GM12872 (cell line): ENCODE measurements at regions not wholly inside any gene's neighbourhood (a gene's known extent, or its start where the extent isn't known, plus 50 kb on each side); places are given as distances from the start of the nearest gene placed in this dataset.
A peak's percentile ranks its signal among the peaks of the same experiment; 100 is the strongest.

Experiments used
- CTCF ChIP-seq: IDR thresholded peaks from 3 replicates; pipeline ENCODE4 v1.5.1; 2011; ENCODE audit warnings: low read depth, mild to moderate bottlenecking, low read length, moderate library complexity; ENCODE audit not compliant: insufficient read depth

- TF ChIP-seq CTCF: no peak
These were observed 98.9 kb upstream of the AMZ2 start for GRCh38 chr17:68148936-68149335.

DNA sequence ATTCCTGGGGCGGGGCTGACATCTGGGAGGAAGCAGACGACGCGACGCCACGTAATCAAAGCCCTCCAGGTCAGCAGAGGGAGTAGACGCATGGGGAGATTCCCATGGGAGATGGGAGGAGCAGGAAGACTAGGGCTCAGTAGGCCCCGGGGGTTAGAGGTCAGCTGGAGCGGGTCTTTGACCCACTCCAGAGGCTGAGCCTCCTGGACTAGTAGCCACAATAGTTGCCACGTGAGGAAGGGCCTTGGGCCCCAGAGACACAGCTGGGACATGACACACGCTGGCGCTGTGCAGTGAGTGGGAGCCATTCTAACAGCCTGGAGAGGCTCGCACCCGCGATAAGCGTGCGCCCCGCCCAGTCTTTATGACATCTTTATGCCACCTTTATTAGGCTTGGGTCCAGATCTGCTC is 95.7 kb upstream of the AMZ2 start:
- TF ChIP-seq CTCF: no peak

DNA sequence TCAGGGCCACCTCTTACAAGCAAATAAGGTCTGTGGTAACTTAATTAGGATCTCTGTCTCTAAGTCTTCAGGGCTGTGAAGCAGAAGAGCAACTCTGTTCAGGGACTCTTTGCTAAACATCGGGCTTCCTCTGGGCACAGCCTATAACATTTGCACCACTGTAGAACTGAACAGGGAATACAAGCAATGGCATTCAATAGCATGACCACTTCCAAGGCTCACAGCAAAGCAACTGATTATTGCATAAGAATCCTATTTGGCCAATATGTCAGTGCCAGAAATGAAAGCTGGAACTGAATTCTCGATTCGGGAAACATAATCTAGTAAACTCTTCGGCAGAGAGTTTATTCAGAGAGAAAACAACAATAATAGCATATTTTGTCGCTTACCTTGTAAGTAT is 92.2 kb upstream of the AMZ2 start:
- TF ChIP-seq CTCF: no peak

DNA sequence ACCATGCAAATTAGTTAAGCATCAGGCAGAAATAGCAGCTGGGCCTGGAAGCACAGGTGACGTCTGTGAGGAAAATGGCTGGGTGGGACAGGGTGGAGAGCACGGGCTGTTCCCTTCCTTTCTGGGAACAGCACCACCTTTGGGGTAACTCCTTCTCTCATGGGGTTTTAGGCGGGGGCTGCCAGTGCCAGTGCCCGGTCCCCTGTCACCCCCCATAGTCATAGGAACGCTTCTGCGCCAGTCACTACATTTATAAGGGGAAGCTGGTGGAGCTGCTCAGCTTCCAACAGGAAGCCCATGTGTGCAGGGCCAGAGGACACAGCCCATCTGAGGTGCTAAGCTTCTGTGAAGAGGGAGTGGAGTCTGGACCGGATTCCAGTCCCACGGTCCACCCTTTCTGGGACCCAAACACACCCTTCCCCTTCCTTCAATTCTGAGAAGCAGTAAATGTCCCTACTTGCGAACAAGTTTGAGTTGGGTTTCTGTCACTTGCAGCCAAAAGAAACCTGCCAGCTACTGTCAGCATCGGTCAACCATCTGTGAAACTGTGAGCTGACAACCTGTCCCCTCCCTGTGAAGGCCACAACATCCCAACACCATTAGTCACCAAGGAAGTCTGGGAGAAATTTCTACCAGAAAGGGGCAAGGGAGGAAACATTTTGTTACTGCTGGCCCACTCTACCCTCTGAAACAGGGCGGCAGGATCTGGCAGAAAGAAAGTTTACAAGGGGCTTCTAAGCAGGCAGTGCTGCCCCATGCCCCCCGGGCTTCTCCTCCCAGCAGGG is 86.0 kb upstream of the AMZ2 start:
- no peak for TF ChIP-seq CTCF

DNA sequence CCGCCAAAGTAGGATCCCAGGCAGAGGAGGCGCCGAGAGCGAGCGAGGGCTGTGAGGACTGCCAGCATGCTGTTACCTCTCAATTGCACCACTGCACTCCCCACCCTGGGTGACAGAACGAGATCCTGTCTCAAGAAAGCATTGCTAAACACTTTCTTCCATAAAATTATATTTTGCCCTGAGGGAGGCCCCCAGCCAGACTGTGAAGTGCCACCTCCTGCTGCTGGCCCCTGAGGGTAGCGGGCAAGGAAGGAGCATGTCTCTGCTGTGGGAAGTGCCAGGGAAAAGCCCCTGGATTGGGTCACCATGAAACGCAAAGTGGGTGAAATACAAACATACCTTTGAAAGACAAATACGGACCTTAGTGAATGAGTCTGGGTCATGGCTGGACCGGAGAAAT is 78.0 kb upstream of the AMZ2 start:
- no peak for TF ChIP-seq CTCF

DNA sequence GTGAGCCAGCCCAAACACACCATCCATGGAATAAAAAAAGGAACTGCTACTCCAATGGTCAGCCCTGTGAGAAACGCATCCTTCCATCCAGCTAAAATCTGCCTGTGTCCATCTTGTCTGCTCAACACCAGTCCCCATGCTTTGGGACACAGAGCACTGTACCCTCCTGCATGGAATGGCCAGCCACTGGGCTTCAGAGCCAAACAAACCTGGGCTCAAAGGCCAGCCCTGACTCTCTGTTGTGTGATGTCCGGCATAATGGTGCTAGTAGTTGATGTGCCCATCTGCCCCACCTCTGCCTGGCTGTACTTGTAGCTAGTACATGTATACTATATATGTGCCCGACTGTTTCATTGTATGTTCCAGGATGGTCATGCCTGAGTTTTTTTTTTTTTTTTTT is 77.6 kb upstream of the AMZ2 start:
- no peak for TF ChIP-seq CTCF

DNA sequence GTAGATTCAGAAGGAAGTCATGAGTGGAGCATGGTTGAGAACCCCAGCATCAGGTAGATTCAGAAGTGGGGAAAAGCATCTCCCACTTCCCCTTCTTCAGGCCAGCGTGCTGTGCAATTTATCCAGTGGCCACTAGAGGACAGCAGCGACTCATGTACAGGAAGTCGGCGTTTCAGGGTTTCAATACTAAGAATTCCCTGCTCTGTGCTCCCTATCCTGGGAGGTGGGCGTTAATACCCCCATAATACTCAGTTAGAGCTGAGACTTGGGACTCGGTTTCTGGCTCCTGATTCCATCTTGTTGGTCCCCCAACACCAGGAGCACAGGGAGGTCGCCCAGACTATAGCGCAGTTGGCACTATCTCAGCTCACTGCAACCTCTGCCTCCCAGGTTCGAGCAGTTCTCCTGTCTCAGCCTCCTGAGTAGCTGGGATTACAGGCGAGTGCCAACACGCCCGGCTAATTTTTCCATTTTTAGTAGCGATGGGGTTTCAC is 75.3 kb upstream of the AMZ2 start:
- peak; percentile 99 for TF ChIP-seq CTCF
